Suprapubic skin (tissue), 4 donors: ENCODE measurements at regions not wholly inside any gene's neighbourhood (a gene's known extent, or its start where the extent isn't known, plus 50 kb on each side); places are given as distances from the start of the nearest gene placed in this dataset.
A peak's percentile ranks its signal among the peaks of the same experiment; 100 is the strongest.

Experiments
- DNase-seq, 2 donors: peaks; one replicate each; pipeline ENCODE4 v3.0.0-alpha.2; 2019; ENCODE audit warnings: low spot score in 2 of 2
- H3K27ac ChIP-seq: fragments of 200-600 bp; sonication (generic); one replicate; pipeline ENCODE4 v1.5.1; 2019
- H3K27me3 ChIP-seq: fragments of 200-600 bp; sonication (generic); one replicate; pipeline ENCODE4 v1.5.1; 2019
- H3K36me3 ChIP-seq: fragments of 200-600 bp; sonication (generic); one replicate; pipeline ENCODE4 v1.5.1; 2019
- H3K4me1 ChIP-seq: fragments of 200-600 bp; sonication (generic); one replicate; pipeline ENCODE4 v1.5.1; 2019
- H3K4me3 ChIP-seq: fragments of 200-600 bp; sonication (generic); one replicate; pipeline ENCODE4 v1.5.1; 2019; ENCODE audit warnings: mild to moderate bottlenecking
- H3K9me3 ChIP-seq: fragments of 200-600 bp; sonication (generic); one replicate; pipeline ENCODE4 v1.5.1; 2019
- EP300 ChIP-seq: sonication (generic); formaldehyde crosslinking; IDR thresholded peaks from one replicate; pipeline ENCODE4 v1.6.1; 2017; ENCODE audit warnings: antibody characterized with exemption
- POLR2A ChIP-seq, 2 donors: fragments of 450-650 bp; IDR thresholded peaks; one replicate each; pipeline ENCODE4 v1.6.1; 2017; ENCODE audit warnings: antibody characterized with exemption in 2 of 2, mild to moderate bottlenecking in 2 of 2, moderate library complexity in 2 of 2
- POLR2AphosphoS5 ChIP-seq, 3 donors: sonication (generic); formaldehyde crosslinking; IDR thresholded peaks; one replicate each; pipeline ENCODE4 v1.6.1; 2017; ENCODE audit warnings: antibody characterized with exemption in 3 of 3
- WGBS: methylation state at CpG from one replicate; pipeline ENCODE4 v1.1.5; 2018; 5-methylcytosine and 5-hydroxymethylcytosine counted together
- TF ChIP-seq, protein P1 (sequence below), 2 donors: fragments of 200-600 bp in 1 of 2; fragments of 450-650 bp in 1 of 2; sonication (generic) in 1 of 2; IDR thresholded peaks; one replicate each; pipeline ENCODE4 v1.5.1; 2016 to 2019; ENCODE audit warnings: antibody characterized with exemption in 2 of 2, mild to moderate bottlenecking in 1 of 2, moderate library complexity in 1 of 2

GRCh38 chr10:128711806-128712205, 585.6 kb upstream of the MKI67 start:
- Histone ChIP-seq H3K4me3 (no peak overlapping the region), H3K4me1 (peaks cover 10% of the 10 kb centered on the region), H3K27me3 (peaks cover 6% of the 10 kb centered on the region), H3K9me3 (no peaks in the 10 kb centered on the region), H3K27ac (no peak overlapping the region), H3K36me3 (no peaks in the 10 kb centered on the region)
- 86% methylated on average over 9 of the region's 9 CpGs for WGBS
- no peak for TF ChIP-seq POLR2AphosphoS5 (IDR thresholded peaks at IDR 0.05)
- TF ChIP-seq, protein P1, sequence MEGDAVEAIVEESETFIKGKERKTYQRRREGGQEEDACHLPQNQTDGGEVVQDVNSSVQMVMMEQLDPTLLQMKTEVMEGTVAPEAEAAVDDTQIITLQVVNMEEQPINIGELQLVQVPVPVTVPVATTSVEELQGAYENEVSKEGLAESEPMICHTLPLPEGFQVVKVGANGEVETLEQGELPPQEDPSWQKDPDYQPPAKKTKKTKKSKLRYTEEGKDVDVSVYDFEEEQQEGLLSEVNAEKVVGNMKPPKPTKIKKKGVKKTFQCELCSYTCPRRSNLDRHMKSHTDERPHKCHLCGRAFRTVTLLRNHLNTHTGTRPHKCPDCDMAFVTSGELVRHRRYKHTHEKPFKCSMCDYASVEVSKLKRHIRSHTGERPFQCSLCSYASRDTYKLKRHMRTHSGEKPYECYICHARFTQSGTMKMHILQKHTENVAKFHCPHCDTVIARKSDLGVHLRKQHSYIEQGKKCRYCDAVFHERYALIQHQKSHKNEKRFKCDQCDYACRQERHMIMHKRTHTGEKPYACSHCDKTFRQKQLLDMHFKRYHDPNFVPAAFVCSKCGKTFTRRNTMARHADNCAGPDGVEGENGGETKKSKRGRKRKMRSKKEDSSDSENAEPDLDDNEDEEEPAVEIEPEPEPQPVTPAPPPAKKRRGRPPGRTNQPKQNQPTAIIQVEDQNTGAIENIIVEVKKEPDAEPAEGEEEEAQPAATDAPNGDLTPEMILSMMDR (IDR thresholded peaks at IDR 0.05) = no peak
- TF ChIP-seq POLR2A (IDR thresholded peaks at IDR 0.05) = no peak
- TF ChIP-seq EP300 = no peak
- no peak for DNase-seq

GRCh38 chr10:128712661-128713400, 586.6 kb upstream of the MKI67 start:
- no peaks in the 10 kb centered on the region for H3K36me3 ChIP-seq
- H3K4me1 ChIP-seq = peaks cover 10% of the 10 kb centered on the region
- H3K27me3 ChIP-seq = peaks cover 6% of the 10 kb centered on the region
- WGBS = 76% methylated on average over 17 of the region's 18 CpGs
- H3K9me3 ChIP-seq = no peaks in the 10 kb centered on the region
- TF ChIP-seq POLR2AphosphoS5 (IDR thresholded peaks at IDR 0.05) (no peak), EP300 (no peak), POLR2A (IDR thresholded peaks at IDR 0.05) (no peak)
- TF ChIP-seq, protein P1 (IDR thresholded peaks at IDR 0.05) = no peak
- no peak for DNase-seq
- no peak overlapping the region for H3K4me3 ChIP-seq
- no peak overlapping the region for H3K27ac ChIP-seq

DNA sequence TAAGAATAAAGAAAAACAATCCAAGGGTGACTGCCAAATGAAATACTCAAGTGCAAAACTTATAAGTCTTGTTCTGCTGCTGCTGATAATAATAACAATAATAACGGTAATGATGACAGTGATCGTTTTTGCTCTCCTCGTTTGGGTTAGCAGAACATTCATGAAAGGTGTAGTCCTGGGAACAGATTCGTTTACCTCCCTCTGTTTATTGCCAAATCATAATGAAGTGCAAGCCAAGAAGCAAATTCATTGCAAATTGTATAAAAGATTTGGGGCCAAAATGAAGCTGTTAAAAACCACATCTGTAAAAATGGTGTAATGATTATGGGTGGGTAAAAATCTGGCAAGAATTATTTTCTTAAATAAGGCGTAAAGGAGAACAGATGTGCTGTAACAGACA, 587.2 kb upstream of the MKI67 start:
- Histone ChIP-seq H3K27me3 (peaks cover 6% of the 10 kb centered on the region), H3K4me3 (no peak overlapping the region), H3K36me3 (no peaks in the 10 kb centered on the region), H3K27ac (peak overlapping the region; percentile 33), H3K9me3 (no peaks in the 10 kb centered on the region), H3K4me1 (peaks cover 10% of the 10 kb centered on the region)
- WGBS = 42% methylated on average over 5 of the region's 5 CpGs
- TF ChIP-seq, protein P1 (IDR thresholded peaks at IDR 0.05) = no peak
- TF ChIP-seq EP300 (no peak), POLR2AphosphoS5 (IDR thresholded peaks at IDR 0.05) (no peak), POLR2A (IDR thresholded peaks at IDR 0.05) (no peak)
- DNase-seq = no peak

GRCh38 chr10:128713874-128714570, 587.8 kb upstream of the MKI67 start:
- no peak for TF ChIP-seq POLR2A (IDR thresholded peaks at IDR 0.05)
- TF ChIP-seq, protein P1 (IDR thresholded peaks at IDR 0.05) = no peak
- TF ChIP-seq POLR2AphosphoS5 (IDR thresholded peaks at IDR 0.05) = peak in 1 of 3 donors; percentile 35
- Histone ChIP-seq H3K36me3 (no peaks in the 10 kb centered on the region), H3K4me1 (peaks cover 10% of the 10 kb centered on the region), H3K27ac (peak overlapping the region; percentile 33), H3K9me3 (no peaks in the 10 kb centered on the region), H3K27me3 (peaks cover 6% of the 10 kb centered on the region), H3K4me3 (no peak overlapping the region)
- DNase-seq = no peak
- WGBS = 67% methylated on average over 6 of the region's 6 CpGs

GRCh38 chr10:128714644-128715415, 588.6 kb upstream of the MKI67 start:
- no peak overlapping the region for H3K27ac ChIP-seq
- H3K9me3 ChIP-seq = no peaks in the 10 kb centered on the region
- no peak for TF ChIP-seq POLR2AphosphoS5 (IDR thresholded peaks at IDR 0.05)
- TF ChIP-seq POLR2A (IDR thresholded peaks at IDR 0.05) = no peak
- no peak for TF ChIP-seq EP300
- TF ChIP-seq, protein P1 (IDR thresholded peaks at IDR 0.05) = no peak
- no peaks in the 10 kb centered on the region for H3K36me3 ChIP-seq
- peaks cover 10% of the 10 kb centered on the region for H3K4me1 ChIP-seq
- DNase-seq = no peak
- 82% methylated on average over 12 of the region's 12 CpGs for WGBS
- no peak overlapping the region for H3K4me3 ChIP-seq
- H3K27me3 ChIP-seq = peaks cover 5% of the 10 kb centered on the region
